ENCODE measurements at regions not wholly inside any gene's neighbourhood (a gene's known extent, or its start where the extent isn't known, plus 50 kb on each side); places are given as distances from the start of the nearest gene placed in this dataset.

DNA sequence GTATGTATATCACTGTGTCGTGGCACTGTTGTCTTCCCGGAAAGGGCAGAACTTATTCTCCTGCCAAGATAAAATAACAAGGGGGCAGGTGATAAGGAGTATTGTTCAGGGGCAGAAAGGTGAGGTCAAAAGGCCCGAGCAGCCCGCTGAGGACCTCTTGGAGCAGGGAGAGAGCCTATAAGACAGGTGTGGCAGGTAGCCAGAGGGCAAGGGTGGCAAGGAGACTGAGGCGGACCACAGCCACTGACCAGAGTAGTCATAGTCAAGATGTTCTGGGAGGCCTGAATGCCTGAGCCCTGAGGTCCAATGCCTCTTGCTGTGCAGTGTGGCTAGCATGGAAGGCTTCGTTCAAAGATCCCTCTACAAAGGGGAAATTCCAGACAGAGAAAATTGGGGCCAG, 172.3 kb upstream of the CHRNA7 start:
- no peak for DNase-seq
- H3K4me1 ChIP-seq (ENCODE audit: low read length), result no peaks in the 10 kb centered on the region
- no peaks in the 10 kb centered on the region for H3K79me2 ChIP-seq (ENCODE audit: low read length)
- H3K27me3 ChIP-seq (ENCODE audit: low read length), result no peaks in the 10 kb centered on the region
- no peak overlapping the region for H3K9ac ChIP-seq (ENCODE audit: low read length)
- no peak overlapping the region for H2AFZ ChIP-seq (ENCODE audit: low read length)
- no peaks in the 10 kb centered on the region for H3K9me2 ChIP-seq (replicated peaks; ENCODE audit: insufficient read depth, low read length)
- no peaks in the 10 kb centered on the region for H3K36me3 ChIP-seq (ENCODE audit: insufficient read depth, low read length)
- H3K9me3 ChIP-seq (ENCODE audit: low read length), result no peaks in the 10 kb centered on the region
- H3K4me2 ChIP-seq (ENCODE audit: low read depth, low read length, poor library complexity, severe bottlenecking), result no peak overlapping the region
- H3K4me3 ChIP-seq (ENCODE audit: low read length), result no peak overlapping the region
- no peak overlapping the region for H3K27ac ChIP-seq (ENCODE audit: low read length)
- peaks cover 5% of the 10 kb centered on the region; the same call in 1 of the 2 replicates for H4K20me1 ChIP-seq (ENCODE audit: insufficient read depth, low read depth, low read length)

- no peak overlapping the region for H2AFZ ChIP-seq (ENCODE audit: low read length)
- peaks cover 4% of the 10 kb centered on the region for H3K4me1 ChIP-seq (ENCODE audit: low read length)
- no peaks in the 10 kb centered on the region for H4K20me1 ChIP-seq (ENCODE audit: insufficient read depth, low read depth, low read length)
- H3K4me3 ChIP-seq (ENCODE audit: low read length), result no peak overlapping the region
- H3K79me2 ChIP-seq (ENCODE audit: low read length), result no peaks in the 10 kb centered on the region
- no peak overlapping the region for H3K9ac ChIP-seq (ENCODE audit: low read length)
- H3K9me3 ChIP-seq (ENCODE audit: low read length), result no peaks in the 10 kb centered on the region
- H3K27me3 ChIP-seq (ENCODE audit: low read length), result no peaks in the 10 kb centered on the region
- H3K4me2 ChIP-seq (ENCODE audit: low read depth, low read length, poor library complexity, severe bottlenecking), result no peak overlapping the region
- H3K36me3 ChIP-seq (ENCODE audit: insufficient read depth, low read length), result no peaks in the 10 kb centered on the region
- H3K27ac ChIP-seq (ENCODE audit: low read length), result no peak overlapping the region
- no peak for DNase-seq
- no peaks in the 10 kb centered on the region for H3K9me2 ChIP-seq (replicated peaks; ENCODE audit: insufficient read depth, low read length)
Observed at GRCh38 chr15:31866248-31866647, 164.1 kb upstream of the CHRNA7 start.

- Histone ChIP-seq H3K79me2 (ENCODE audit: low read length) (no peaks in the 10 kb centered on the region), H3K9me3 (ENCODE audit: low read length) (no peaks in the 10 kb centered on the region), H3K4me1 (ENCODE audit: low read length) (peaks cover 5% of the 10 kb centered on the region), H3K4me2 (ENCODE audit: low read depth, low read length, poor library complexity, severe bottlenecking) (no peak overlapping the region), H3K9me2 (replicated peaks; ENCODE audit: insufficient read depth, low read length) (no peaks in the 10 kb centered on the region), H3K9ac (ENCODE audit: low read length) (no peak overlapping the region), H2AFZ (ENCODE audit: low read length) (no peak overlapping the region), H3K36me3 (ENCODE audit: insufficient read depth, low read length) (no peaks in the 10 kb centered on the region), H4K20me1 (ENCODE audit: insufficient read depth, low read depth, low read length) (no peaks in the 10 kb centered on the region), H3K27ac (ENCODE audit: low read length) (no peak overlapping the region), H3K27me3 (ENCODE audit: low read length) (no peaks in the 10 kb centered on the region), H3K4me3 (ENCODE audit: low read length) (no peak overlapping the region)
- peak; percentile 88 for DNase-seq
Observed at GRCh38 chr15:31867536-31868442, 162.5 kb upstream of the CHRNA7 start.

GRCh38 chr15:31869686-31870307, 160.5 kb upstream of the CHRNA7 start:
- no peaks in the 10 kb centered on the region for H3K9me2 ChIP-seq (replicated peaks; ENCODE audit: insufficient read depth, low read length)
- no peak overlapping the region for H3K27ac ChIP-seq (ENCODE audit: low read length)
- DNase-seq, result no peak
- no peaks in the 10 kb centered on the region for H4K20me1 ChIP-seq (ENCODE audit: insufficient read depth, low read depth, low read length)
- H3K4me2 ChIP-seq (ENCODE audit: low read depth, low read length, poor library complexity, severe bottlenecking), result no peak overlapping the region
- H3K27me3 ChIP-seq (ENCODE audit: low read length), result no peaks in the 10 kb centered on the region; the same call in 1 of the 2 replicates
- H3K4me3 ChIP-seq (ENCODE audit: low read length), result no peak overlapping the region
- no peaks in the 10 kb centered on the region for H3K9me3 ChIP-seq (ENCODE audit: low read length)
- H3K36me3 ChIP-seq (ENCODE audit: insufficient read depth, low read length), result no peaks in the 10 kb centered on the region
- peaks cover 5% of the 10 kb centered on the region for H3K4me1 ChIP-seq (ENCODE audit: low read length)
- no peak overlapping the region for H2AFZ ChIP-seq (ENCODE audit: low read length)
- no peaks in the 10 kb centered on the region for H3K79me2 ChIP-seq (ENCODE audit: low read length)
- no peak overlapping the region for H3K9ac ChIP-seq (ENCODE audit: low read length)

DNA sequence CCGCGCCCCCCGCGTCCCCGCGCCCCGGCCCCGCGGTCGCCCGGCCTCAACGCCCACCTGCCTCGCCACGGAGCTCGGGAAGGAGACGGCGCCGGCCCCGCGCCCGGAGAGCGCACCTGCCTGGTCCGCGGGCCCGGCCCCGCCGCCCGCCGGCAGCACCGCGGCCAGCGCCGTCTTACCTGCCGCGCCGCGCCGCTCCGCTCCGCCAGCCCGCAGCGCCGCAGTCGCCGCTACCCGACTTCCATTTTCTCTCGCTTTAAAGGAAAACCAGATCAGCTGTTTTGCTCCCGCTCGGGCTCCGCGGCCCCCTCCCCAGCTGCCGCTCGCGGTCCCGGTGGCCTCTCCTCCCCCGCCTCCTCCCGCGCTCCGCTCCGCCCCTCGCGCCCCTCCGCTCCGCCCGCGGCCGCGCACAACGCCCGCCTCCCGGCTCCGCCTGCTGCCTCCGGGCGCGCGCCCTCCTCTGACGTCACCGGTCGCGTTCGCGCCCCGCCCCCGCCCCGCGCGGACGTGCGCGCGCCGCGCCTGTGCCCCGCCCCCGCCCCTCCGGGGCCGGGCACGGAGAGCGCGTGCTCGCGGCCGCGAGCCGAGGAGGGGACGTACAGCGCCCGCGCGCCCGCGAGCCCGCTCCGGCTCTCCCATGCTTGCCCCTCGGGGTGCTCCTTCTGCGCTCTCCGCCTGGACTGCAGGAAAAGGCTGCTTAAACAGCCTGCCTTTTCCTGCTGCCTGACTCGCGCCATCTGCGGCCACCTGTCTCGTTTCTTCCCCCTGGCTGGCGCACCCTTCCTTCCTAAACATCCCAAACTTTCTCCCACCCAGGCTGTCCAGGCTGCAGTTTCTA, 159.8 kb upstream of the CHRNA7 start, which contains the start of gene OTUD7A:
Gene OTUD7A (minus strand): TSS at position 346 of the 838 bp plus-strand sequence.
- peak within 1 kb of the TSS; percentile 98 for H2AFZ ChIP-seq (ENCODE audit: low read length)
- H3K27me3 ChIP-seq (ENCODE audit: low read length), result no peaks in the 10 kb centered on the region; the same call in 1 of the 2 replicates
- no peaks in the 10 kb centered on the region for H3K36me3 ChIP-seq (ENCODE audit: insufficient read depth, low read length)
- H4K20me1 ChIP-seq (ENCODE audit: insufficient read depth, low read depth, low read length), result no peaks in the 10 kb centered on the region
- H3K9me2 ChIP-seq (replicated peaks; ENCODE audit: insufficient read depth, low read length), result no peaks in the 10 kb centered on the region
- H3K79me2 ChIP-seq (ENCODE audit: low read length), result no peaks in the 10 kb centered on the region
- H3K4me3 ChIP-seq (ENCODE audit: low read length), result peak within 1 kb of the TSS; percentile 64
- peaks cover 5% of the 10 kb centered on the region for H3K4me1 ChIP-seq (ENCODE audit: low read length)
- H3K9me3 ChIP-seq (ENCODE audit: low read length), result no peaks in the 10 kb centered on the region
- peak; percentile 95 for DNase-seq
- H3K9ac ChIP-seq (ENCODE audit: low read length), result peak within 1 kb of the TSS; percentile 73
- peak within 1 kb of the TSS; percentile 68 for H3K4me2 ChIP-seq (ENCODE audit: low read depth, low read length, poor library complexity, severe bottlenecking)
- no peak within 1 kb of the TSS for H3K27ac ChIP-seq (ENCODE audit: low read length)

DNA sequence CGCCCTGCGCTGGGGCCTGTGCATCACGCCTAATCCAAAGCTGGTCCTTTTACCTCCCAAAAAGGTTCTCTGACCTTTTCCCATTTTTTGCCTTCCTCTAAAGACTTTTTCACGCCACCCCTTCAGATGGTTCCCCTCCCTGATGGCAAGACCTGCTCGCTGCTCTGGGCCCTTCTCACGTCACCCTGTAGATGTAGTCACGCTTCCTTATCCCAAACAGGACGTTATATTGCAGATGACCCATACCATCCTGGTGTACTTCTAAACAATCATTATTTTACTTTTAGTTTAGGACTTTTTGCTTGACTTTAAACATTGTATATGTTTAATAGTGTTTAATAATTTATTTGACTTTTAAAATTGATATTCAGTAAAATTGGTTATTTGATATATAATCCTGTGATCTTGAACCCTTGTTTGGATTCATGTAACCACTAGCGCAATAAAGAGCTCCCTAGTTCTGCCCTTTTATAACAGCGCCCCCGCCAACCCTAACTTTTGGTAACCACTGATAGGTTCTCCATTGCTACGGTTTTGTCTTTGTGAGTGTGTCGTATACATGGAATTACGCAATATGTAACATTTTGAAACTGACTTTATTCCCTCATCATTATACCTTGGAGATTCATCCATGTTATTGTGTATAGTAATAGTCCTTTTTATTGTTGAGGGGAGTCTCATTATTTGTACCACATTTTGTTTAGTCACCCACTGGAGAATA, 159.0 kb upstream of the CHRNA7 start:
- H3K9ac ChIP-seq (ENCODE audit: low read length), result peak overlapping the region; percentile 73
- no peaks in the 10 kb centered on the region for H3K9me3 ChIP-seq (ENCODE audit: low read length)
- no peaks in the 10 kb centered on the region for H3K9me2 ChIP-seq (replicated peaks; ENCODE audit: insufficient read depth, low read length)
- no peaks in the 10 kb centered on the region for H3K79me2 ChIP-seq (ENCODE audit: low read length)
- H3K4me1 ChIP-seq (ENCODE audit: low read length), result peaks cover 5% of the 10 kb centered on the region
- H2AFZ ChIP-seq (ENCODE audit: low read length), result peak overlapping the region; percentile 98
- H3K27me3 ChIP-seq (ENCODE audit: low read length), result no peaks in the 10 kb centered on the region; the same call in 1 of the 2 replicates
- no peaks in the 10 kb centered on the region for H3K36me3 ChIP-seq (ENCODE audit: insufficient read depth, low read length)
- H4K20me1 ChIP-seq (ENCODE audit: insufficient read depth, low read depth, low read length), result no peaks in the 10 kb centered on the region
- H3K4me2 ChIP-seq (ENCODE audit: low read depth, low read length, poor library complexity, severe bottlenecking), result peak overlapping the region; percentile 68
- H3K4me3 ChIP-seq (ENCODE audit: low read length), result peak overlapping the region; percentile 64
- H3K27ac ChIP-seq (ENCODE audit: low read length), result no peak overlapping the region
- peak; percentile 46 for DNase-seq

GRCh38 chr15:31871887-31872281, 158.4 kb upstream of the CHRNA7 start:
- DNase-seq, result no peak
- Histone ChIP-seq H3K79me2 (ENCODE audit: low read length) (no peaks in the 10 kb centered on the region), H3K4me1 (ENCODE audit: low read length) (peaks cover 5% of the 10 kb centered on the region), H3K9me2 (replicated peaks; ENCODE audit: insufficient read depth, low read length) (no peaks in the 10 kb centered on the region), H3K4me3 (ENCODE audit: low read length) (no peak overlapping the region), H3K9me3 (ENCODE audit: low read length) (no peaks in the 10 kb centered on the region), H4K20me1 (ENCODE audit: insufficient read depth, low read depth, low read length) (no peaks in the 10 kb centered on the region), H2AFZ (ENCODE audit: low read length) (no peak overlapping the region), H3K9ac (ENCODE audit: low read length) (no peak overlapping the region), H3K27me3 (ENCODE audit: low read length) (no peaks in the 10 kb centered on the region; the same call in 1 of the 2 replicates), H3K27ac (ENCODE audit: low read length) (no peak overlapping the region), H3K36me3 (ENCODE audit: insufficient read depth, low read length) (no peaks in the 10 kb centered on the region), H3K4me2 (ENCODE audit: low read depth, low read length, poor library complexity, severe bottlenecking) (no peak overlapping the region)
